ENCODE measurements at regions not wholly inside any gene's neighbourhood (a gene's known extent, or its start where the extent isn't known, plus 50 kb on each side); places are given as distances from the start of the nearest gene placed in this dataset.
"Not testable (repeated sequence)": the region's sequence is repeated elsewhere in the genome, so short reads cannot be mapped to it uniquely, and the experiment has no call there.

DNA sequence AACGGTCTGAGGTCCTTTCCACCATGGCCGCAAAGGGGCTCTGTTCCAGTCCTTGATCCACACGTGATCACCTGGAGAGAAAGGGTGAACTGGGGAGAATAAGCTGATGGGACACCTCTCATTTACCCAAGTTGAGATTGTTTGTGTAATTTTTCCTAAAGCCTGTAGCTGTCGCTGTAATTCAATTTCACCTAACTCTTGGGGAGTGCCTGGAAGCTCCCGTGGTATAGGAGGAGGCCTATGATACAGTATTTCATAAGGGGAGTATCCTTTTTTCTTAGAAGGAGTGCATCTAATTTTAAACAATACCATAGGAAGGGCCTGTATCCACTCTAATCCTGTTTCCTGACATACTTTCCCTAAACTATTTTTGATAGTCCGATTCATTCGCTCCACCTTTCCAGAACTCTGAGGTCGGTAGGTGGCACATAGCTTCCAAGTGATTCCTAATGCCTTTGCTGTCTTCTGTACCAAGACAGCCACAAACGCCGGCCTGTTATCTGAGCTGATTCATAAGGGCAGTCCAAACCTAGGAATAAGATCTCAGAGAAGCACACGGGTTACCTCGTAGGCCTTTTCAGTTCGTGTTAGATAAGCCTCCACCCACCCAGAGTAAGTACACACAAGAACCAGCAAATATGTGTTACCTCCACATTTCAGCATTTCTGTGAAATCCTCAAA is 78.9 kb upstream of the VEPH1 start:
- TF ChIP-seq, protein P1, sequence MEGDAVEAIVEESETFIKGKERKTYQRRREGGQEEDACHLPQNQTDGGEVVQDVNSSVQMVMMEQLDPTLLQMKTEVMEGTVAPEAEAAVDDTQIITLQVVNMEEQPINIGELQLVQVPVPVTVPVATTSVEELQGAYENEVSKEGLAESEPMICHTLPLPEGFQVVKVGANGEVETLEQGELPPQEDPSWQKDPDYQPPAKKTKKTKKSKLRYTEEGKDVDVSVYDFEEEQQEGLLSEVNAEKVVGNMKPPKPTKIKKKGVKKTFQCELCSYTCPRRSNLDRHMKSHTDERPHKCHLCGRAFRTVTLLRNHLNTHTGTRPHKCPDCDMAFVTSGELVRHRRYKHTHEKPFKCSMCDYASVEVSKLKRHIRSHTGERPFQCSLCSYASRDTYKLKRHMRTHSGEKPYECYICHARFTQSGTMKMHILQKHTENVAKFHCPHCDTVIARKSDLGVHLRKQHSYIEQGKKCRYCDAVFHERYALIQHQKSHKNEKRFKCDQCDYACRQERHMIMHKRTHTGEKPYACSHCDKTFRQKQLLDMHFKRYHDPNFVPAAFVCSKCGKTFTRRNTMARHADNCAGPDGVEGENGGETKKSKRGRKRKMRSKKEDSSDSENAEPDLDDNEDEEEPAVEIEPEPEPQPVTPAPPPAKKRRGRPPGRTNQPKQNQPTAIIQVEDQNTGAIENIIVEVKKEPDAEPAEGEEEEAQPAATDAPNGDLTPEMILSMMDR (IDR thresholded peaks at IDR 0.05 in 2 of 3, conservative IDR thresholded peaks at IDR 0.05 in 1 of 3; ENCODE audit: insufficient read depth in 2 of 3, low read depth in 1 of 3, low read length in 3 of 3): not testable (repeated sequence)
- not testable (repeated sequence) for TF ChIP-seq SRF (CRISPR knock-in tag; IDR thresholded peaks at IDR 0.05); CBFB (CRISPR knock-in tag; IDR thresholded peaks at IDR 0.05); ZNF609 (CRISPR knock-in tag; IDR thresholded peaks at IDR 0.05; ENCODE audit: borderline replicate concordance); ZBTB33 (CRISPR knock-in tag; IDR thresholded peaks at IDR 0.05); ZBTB17 (CRISPR knock-in tag; IDR thresholded peaks at IDR 0.05); EP300 (IDR thresholded peaks at IDR 0.05; ENCODE audit: low read length); ZNF384 (IDR thresholded peaks at IDR 0.05; ENCODE audit: low read depth, low read length); PATZ1 (CRISPR knock-in tag; IDR thresholded peaks at IDR 0.05; ENCODE audit: borderline replicate concordance)
- TF ChIP-seq, protein P2, sequence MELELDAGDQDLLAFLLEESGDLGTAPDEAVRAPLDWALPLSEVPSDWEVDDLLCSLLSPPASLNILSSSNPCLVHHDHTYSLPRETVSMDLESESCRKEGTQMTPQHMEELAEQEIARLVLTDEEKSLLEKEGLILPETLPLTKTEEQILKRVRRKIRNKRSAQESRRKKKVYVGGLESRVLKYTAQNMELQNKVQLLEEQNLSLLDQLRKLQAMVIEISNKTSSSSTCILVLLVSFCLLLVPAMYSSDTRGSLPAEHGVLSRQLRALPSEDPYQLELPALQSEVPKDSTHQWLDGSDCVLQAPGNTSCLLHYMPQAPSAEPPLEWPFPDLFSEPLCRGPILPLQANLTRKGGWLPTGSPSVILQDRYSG (tag; conservative IDR thresholded peaks at IDR 0.05; ENCODE audit: low read depth): not testable (repeated sequence)
- TF ChIP-seq, protein P3, sequence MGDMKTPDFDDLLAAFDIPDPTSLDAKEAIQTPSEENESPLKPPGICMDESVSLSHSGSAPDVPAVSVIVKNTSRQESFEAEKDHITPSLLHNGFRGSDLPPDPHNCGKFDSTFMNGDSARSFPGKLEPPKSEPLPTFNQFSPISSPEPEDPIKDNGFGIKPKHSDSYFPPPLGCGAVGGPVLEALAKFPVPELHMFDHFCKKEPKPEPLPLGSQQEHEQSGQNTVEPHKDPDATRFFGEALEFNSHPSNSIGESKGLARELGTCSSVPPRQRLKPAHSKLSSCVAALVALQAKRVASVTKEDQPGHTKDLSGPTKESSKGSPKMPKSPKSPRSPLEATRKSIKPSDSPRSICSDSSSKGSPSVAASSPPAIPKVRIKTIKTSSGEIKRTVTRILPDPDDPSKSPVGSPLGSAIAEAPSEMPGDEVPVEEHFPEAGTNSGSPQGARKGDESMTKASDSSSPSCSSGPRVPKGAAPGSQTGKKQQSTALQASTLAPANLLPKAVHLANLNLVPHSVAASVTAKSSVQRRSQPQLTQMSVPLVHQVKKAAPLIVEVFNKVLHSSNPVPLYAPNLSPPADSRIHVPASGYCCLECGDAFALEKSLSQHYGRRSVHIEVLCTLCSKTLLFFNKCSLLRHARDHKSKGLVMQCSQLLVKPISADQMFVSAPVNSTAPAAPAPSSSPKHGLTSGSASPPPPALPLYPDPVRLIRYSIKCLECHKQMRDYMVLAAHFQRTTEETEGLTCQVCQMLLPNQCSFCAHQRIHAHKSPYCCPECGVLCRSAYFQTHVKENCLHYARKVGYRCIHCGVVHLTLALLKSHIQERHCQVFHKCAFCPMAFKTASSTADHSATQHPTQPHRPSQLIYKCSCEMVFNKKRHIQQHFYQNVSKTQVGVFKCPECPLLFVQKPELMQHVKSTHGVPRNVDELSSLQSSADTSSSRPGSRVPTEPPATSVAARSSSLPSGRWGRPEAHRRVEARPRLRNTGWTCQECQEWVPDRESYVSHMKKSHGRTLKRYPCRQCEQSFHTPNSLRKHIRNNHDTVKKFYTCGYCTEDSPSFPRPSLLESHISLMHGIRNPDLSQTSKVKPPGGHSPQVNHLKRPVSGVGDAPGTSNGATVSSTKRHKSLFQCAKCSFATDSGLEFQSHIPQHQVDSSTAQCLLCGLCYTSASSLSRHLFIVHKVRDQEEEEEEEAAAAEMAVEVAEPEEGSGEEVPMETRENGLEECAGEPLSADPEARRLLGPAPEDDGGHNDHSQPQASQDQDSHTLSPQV (IDR thresholded peaks at IDR 0.05): not testable (repeated sequence)
